ENCODE measurements at regions not wholly inside any gene's neighbourhood (a gene's known extent, or its start where the extent isn't known, plus 50 kb on each side); places are given as distances from the start of the nearest gene placed in this dataset.

DNA sequence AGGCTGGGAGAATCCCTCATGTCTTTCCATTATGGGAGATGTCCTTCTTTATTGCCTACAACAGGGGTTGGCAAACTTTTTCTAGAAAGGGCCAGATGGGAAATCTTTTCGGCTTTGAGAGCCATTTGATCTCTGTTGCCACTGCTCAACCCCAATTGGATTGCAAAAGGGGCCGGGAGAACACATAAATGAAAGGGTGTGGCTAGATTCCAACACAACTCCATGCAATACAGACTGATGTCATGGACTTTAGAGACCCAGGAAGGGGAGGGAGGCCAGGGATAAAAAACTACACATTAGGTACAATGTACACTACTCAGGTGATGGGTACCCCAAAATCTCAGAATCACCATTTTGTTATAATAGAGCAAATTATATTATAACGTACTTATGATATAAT is 97.6 kb upstream of the SIM2 start:
- no peaks in the 10 kb centered on the region for H3K27me3 ChIP-seq (ENCODE audit: control insufficient read depth in 1 of 2, insufficient read depth in 2 of 2, low read length in 1 of 2)
- intact Hi-C loops (cut with DNase I), result no loop called here

DNA sequence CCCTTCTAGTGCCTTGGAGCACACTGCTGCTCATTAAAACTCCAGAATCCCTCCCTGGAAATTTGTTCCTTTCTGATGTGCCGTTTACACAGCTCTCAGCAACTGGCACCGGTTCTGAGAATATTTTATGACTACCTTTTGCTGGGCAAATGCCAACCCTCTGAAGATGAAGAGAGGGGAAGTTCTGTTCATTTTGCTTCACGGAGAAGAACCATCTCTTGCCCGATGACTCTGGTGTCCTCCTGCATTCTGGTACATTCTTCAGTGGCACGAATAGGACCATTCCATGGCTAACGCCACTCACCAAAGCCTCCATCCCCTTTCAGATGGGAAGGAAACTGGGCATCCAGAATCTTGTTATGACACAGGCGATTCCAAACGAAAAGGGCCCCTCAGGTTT is 96.2 kb upstream of the SIM2 start:
- DNase-seq (no peak), ATAC-seq (ENCODE audit: low FRiP score) (no peak)
- intact Hi-C loops (cut with DNase I), result no loop called here
- Histone ChIP-seq H3K4me1 (ENCODE audit: control insufficient read depth in 1 of 2, insufficient read depth in 2 of 2, low read length in 2 of 2) (no peaks in the 10 kb centered on the region), H3K27me3 (ENCODE audit: control insufficient read depth in 1 of 2, insufficient read depth in 2 of 2, low read length in 1 of 2) (no peaks in the 10 kb centered on the region), H3K27ac (ENCODE audit: low read depth in 1 of 2, low read length in 2 of 2) (no peak overlapping the region), H3K9me3 (ENCODE audit: control insufficient read depth, low read length) (no peaks in the 10 kb centered on the region), H3K36me3 (ENCODE audit: control insufficient read depth in 1 of 2, insufficient read depth in 2 of 2, low read length in 1 of 2) (no peaks in the 10 kb centered on the region), H3K4me3 (ENCODE audit: low read length in 2 of 2) (no peak overlapping the region)
- WGBS, 2 donors, result 74 to 81% methylated on average over 8 of the region's 8 CpGs

More for the DNA sequence above, 97.6 kb upstream of the SIM2 start:
- no peak overlapping the region for H3K4me3 ChIP-seq (ENCODE audit: low read length in 2 of 2)
- H3K4me1 ChIP-seq (ENCODE audit: control insufficient read depth in 1 of 2, insufficient read depth in 2 of 2, low read length in 2 of 2), result no peaks in the 10 kb centered on the region
- ATAC-seq (ENCODE audit: low FRiP score) (no peak), DNase-seq (no peak)
- no peaks in the 10 kb centered on the region for H3K36me3 ChIP-seq (ENCODE audit: control insufficient read depth in 1 of 2, insufficient read depth in 2 of 2, low read length in 1 of 2)
- WGBS, 2 donors, result 52 to 55% methylated on average over 3 of the region's 3 CpGs
- no peak overlapping the region for H3K27ac ChIP-seq (ENCODE audit: low read depth in 1 of 2, low read length in 2 of 2)
- H3K9me3 ChIP-seq (ENCODE audit: control insufficient read depth, low read length), result no peaks in the 10 kb centered on the region

DNA sequence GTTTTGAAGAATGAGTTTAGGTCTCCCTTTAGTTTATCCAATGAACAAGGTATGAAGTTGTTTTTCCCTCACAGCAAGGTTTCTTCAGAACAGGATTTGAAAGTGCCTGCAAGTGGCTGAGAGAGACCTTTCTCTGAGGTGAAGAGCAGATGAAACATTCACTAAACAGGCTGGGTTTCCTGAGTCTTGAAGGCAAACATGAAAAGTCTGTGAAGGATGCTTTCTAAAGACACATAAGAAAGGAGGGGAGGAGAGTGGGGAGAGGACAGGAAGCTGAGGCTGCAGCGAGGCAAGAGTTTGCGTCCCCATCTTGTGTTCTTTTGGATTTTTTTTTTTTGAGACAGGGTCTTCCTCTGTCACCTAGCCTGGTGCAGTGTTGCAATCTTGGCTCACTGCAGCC is 95.7 kb upstream of the SIM2 start:
- ATAC-seq (ENCODE audit: low FRiP score) (no peak), DNase-seq (no peak)
- Histone ChIP-seq H3K36me3 (ENCODE audit: control insufficient read depth in 1 of 2, insufficient read depth in 2 of 2, low read length in 1 of 2) (no peaks in the 10 kb centered on the region), H3K27me3 (ENCODE audit: control insufficient read depth in 1 of 2, insufficient read depth in 2 of 2, low read length in 1 of 2) (no peaks in the 10 kb centered on the region), H3K9me3 (ENCODE audit: control insufficient read depth, low read length) (no peaks in the 10 kb centered on the region), H3K4me1 (ENCODE audit: control insufficient read depth in 1 of 2, insufficient read depth in 2 of 2, low read length in 2 of 2) (no peaks in the 10 kb centered on the region), H3K4me3 (ENCODE audit: low read length in 2 of 2) (no peak overlapping the region), H3K27ac (ENCODE audit: low read depth in 1 of 2, low read length in 2 of 2) (no peak overlapping the region)
- intact Hi-C loops (cut with DNase I), result no loop called here
- WGBS, 2 donors, result 47 to 51% methylated on average over 2 of the region's 2 CpGs

DNA sequence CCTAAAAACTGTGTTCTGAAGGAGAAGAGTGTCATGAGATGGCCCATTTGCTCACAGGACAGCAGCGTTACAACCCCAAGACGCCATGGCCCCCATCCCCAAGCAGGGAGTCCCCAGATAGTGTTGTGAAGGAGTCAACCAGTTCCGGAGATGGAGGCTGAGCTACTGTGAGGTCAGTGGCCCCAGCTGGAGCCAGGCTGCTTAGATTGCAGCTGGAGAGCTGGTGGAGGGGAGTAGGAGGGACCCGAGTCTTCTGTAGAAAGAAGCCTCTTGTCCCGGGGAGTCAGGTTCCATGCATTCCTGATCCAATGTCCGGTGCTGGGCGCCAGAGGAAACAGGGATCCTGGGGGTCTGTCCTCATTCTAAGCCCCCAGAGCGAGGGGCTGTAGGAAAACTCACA is 93.5 kb upstream of the SIM2 start:
- H3K4me1 ChIP-seq (ENCODE audit: control insufficient read depth in 1 of 2, insufficient read depth in 2 of 2, low read length in 2 of 2), result no peaks in the 10 kb centered on the region
- WGBS, 2 donors, result 51% methylated on average over 8 of the region's 8 CpGs
- DNase-seq, result no peak

DNA sequence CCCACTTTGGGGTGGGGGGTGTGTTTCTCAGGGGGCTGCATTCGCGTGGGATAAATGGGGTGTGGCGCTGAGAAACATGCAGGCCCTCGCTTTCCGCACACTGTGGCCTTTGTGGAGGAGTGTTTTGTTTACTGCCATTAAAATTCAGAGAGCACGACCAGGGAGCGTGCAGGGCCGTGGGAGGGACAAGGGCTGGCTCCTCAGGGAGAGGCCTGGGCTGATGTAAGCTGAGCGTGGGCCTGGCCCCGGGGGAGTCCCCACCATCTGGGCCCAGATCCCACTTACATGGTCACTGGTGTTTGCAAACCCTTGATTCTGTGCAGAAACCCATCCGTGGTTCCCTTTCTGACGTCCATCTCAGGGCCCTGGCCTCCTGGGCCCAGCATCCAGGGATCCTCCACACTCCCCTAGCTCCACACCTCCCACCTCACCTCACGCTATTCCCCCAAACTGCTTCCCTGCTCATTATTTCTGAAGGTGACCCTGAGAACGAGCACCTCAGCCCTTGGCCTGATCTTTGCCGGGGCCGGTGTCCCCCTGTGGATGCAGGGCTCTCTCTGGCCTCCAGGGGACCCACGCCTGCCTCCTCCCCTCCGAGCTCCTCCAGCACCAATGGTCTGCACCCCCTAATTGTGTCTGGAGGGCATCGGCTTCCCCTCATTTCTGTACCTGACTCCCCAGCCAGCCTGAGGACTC is 92.5 kb upstream of the SIM2 start:
- WGBS, 2 donors, result 53 to 61% methylated on average over 19 of the region's 19 CpGs

More for the DNA sequence above, 93.5 kb upstream of the SIM2 start:
- no peak overlapping the region for H3K4me3 ChIP-seq (ENCODE audit: low read length in 2 of 2)
- intact Hi-C loops (cut with DNase I), result no loop called here
- no peak for ATAC-seq (ENCODE audit: low FRiP score)
- peaks cover 3% of the 10 kb centered on the region for H3K9me3 ChIP-seq (ENCODE audit: control insufficient read depth, low read length)
- no peak overlapping the region for H3K27ac ChIP-seq (ENCODE audit: low read depth in 1 of 2, low read length in 2 of 2)
- H3K27me3 ChIP-seq (ENCODE audit: control insufficient read depth in 1 of 2, insufficient read depth in 2 of 2, low read length in 1 of 2), result no peaks in the 10 kb centered on the region
- H3K36me3 ChIP-seq (ENCODE audit: control insufficient read depth in 1 of 2, insufficient read depth in 2 of 2, low read length in 1 of 2), result no peaks in the 10 kb centered on the region

DNA sequence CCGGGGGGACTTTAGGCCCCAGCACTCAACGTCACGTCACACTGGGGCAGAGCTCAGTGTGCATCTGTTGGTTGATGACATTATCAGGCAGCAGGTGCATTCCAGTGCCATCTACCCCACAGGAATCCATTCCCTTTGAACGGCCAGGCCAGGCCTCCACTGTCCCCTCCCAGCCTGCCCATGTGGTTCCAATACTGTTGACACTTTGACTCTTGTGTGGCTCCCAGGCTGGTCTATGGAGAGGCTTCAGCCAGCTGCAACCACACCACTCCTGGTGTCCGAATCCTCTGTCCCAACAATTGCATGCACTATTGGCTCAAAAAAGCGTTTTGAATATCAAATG is 92.0 kb upstream of the SIM2 start:
- no peak for ATAC-seq (ENCODE audit: low FRiP score)
- intact Hi-C loops (cut with DNase I), result no loop called here
- no peaks in the 10 kb centered on the region for H3K36me3 ChIP-seq (ENCODE audit: control insufficient read depth in 1 of 2, insufficient read depth in 2 of 2, low read length in 1 of 2)
- H3K4me1 ChIP-seq (ENCODE audit: control insufficient read depth in 1 of 2, insufficient read depth in 2 of 2, low read length in 2 of 2), result no peaks in the 10 kb centered on the region
- H3K4me3 ChIP-seq (ENCODE audit: low read length in 2 of 2), result no peak overlapping the region
- H3K9me3 ChIP-seq (ENCODE audit: control insufficient read depth, low read length), result peaks cover 3% of the 10 kb centered on the region
- no peak for DNase-seq
- WGBS, 2 donors, result 73 to 83% methylated on average over 6 of the region's 6 CpGs
- H3K27me3 ChIP-seq (ENCODE audit: control insufficient read depth in 1 of 2, insufficient read depth in 2 of 2, low read length in 1 of 2), result no peaks in the 10 kb centered on the region
- no peak overlapping the region for H3K27ac ChIP-seq (ENCODE audit: low read depth in 1 of 2, low read length in 2 of 2)

More for the DNA sequence above, 92.5 kb upstream of the SIM2 start:
- no peaks in the 10 kb centered on the region for H3K27me3 ChIP-seq (ENCODE audit: control insufficient read depth in 1 of 2, insufficient read depth in 2 of 2, low read length in 1 of 2)
- intact Hi-C loops (cut with DNase I), result no loop called here
- DNase-seq (no peak), ATAC-seq (ENCODE audit: low FRiP score) (no peak)
- H3K4me1 ChIP-seq (ENCODE audit: control insufficient read depth in 1 of 2, insufficient read depth in 2 of 2, low read length in 2 of 2), result no peaks in the 10 kb centered on the region
- peaks cover 3% of the 10 kb centered on the region for H3K9me3 ChIP-seq (ENCODE audit: control insufficient read depth, low read length)
- no peak overlapping the region for H3K4me3 ChIP-seq (ENCODE audit: low read length in 2 of 2)
- H3K27ac ChIP-seq (ENCODE audit: low read depth in 1 of 2, low read length in 2 of 2), result no peak overlapping the region
- H3K36me3 ChIP-seq (ENCODE audit: control insufficient read depth in 1 of 2, insufficient read depth in 2 of 2, low read length in 1 of 2), result no peaks in the 10 kb centered on the region

DNA sequence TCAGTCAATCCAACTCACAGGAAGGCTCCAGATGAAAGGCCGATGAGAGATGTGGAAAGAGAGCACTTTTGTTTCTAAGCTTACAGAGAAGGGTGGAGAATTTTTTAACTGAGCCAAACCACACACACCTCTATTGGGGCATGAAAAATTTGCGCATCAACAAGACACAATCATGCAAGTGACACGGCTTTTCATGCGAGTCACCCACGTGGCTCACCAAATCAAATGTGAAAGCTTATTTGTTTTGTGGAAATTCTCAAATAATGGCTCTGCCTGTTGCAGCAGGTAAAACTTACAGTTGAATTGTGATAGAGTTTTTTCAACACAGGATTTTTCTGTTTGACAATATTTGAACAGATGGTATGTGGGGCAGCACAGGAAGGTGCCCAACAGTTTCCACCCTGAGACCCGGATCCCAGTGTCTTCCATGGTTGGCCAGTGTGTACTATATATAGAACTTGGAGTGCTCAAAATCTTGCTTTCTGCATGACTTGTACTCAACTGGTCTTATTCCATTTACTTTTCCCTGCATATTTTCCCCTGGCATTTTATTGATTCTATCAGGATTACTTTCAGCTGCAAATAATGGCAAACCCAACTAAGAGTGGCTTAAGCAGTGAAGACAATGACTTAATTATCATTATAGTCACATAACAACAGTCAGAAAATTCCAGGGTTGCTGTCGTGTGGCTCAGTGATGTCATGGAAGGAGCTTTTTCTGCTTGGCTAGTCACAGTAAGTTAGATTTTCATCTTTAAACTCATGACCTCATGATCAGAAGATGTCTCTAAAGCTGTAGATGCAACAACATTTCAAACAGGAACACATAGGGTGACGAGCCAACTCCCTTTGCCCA is 90.6 kb upstream of the SIM2 start:
- H3K27ac ChIP-seq (ENCODE audit: low read depth in 1 of 2, low read length in 2 of 2), result no peak overlapping the region
- no peak overlapping the region for H3K4me3 ChIP-seq (ENCODE audit: low read length in 2 of 2)
- no peak for ATAC-seq (ENCODE audit: low FRiP score)
- H3K4me1 ChIP-seq (ENCODE audit: control insufficient read depth in 1 of 2, insufficient read depth in 2 of 2, low read length in 2 of 2), result no peaks in the 10 kb centered on the region
- H3K36me3 ChIP-seq (ENCODE audit: control insufficient read depth in 1 of 2, insufficient read depth in 2 of 2, low read length in 1 of 2), result no peaks in the 10 kb centered on the region
- no peak for DNase-seq
- peaks cover 3% of the 10 kb centered on the region for H3K9me3 ChIP-seq (ENCODE audit: control insufficient read depth, low read length)
- intact Hi-C loops (cut with DNase I), result no loop called here
- WGBS, 2 donors, result 59 to 68% methylated on average over 8 of the region's 8 CpGs
- H3K27me3 ChIP-seq (ENCODE audit: control insufficient read depth in 1 of 2, insufficient read depth in 2 of 2, low read length in 1 of 2), result no peaks in the 10 kb centered on the region

DNA sequence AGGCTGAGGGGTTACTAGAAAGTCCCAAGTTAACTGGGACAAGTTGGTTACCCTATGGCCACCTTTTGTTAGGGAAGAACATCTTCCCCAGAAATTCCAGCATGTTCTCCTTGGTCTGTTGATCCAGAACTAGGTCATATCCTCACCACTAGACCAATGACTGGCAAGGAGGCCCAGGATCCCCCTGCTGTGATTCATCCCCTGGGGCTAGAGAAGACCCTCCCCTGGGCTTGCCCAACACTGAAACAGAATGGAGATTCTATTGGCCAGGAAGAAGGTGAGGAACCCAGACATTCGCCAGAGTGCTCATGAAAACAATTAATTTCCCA is 90.1 kb upstream of the SIM2 start:
- DNase-seq (no peak), ATAC-seq (ENCODE audit: low FRiP score) (no peak)
- Histone ChIP-seq H3K9me3 (ENCODE audit: control insufficient read depth, low read length) (peaks cover 4% of the 10 kb centered on the region), H3K27me3 (ENCODE audit: control insufficient read depth in 1 of 2, insufficient read depth in 2 of 2, low read length in 1 of 2) (no peaks in the 10 kb centered on the region), H3K36me3 (ENCODE audit: control insufficient read depth in 1 of 2, insufficient read depth in 2 of 2, low read length in 1 of 2) (no peaks in the 10 kb centered on the region), H3K4me1 (ENCODE audit: control insufficient read depth in 1 of 2, insufficient read depth in 2 of 2, low read length in 2 of 2) (no peaks in the 10 kb centered on the region), H3K27ac (ENCODE audit: low read depth in 1 of 2, low read length in 2 of 2) (no peak overlapping the region), H3K4me3 (ENCODE audit: low read length in 2 of 2) (no peak overlapping the region)
- WGBS, 2 donors, result 83 to 86% methylated on average over 1 of the region's 1 CpG
- intact Hi-C loops (cut with DNase I), result no loop called here

DNA sequence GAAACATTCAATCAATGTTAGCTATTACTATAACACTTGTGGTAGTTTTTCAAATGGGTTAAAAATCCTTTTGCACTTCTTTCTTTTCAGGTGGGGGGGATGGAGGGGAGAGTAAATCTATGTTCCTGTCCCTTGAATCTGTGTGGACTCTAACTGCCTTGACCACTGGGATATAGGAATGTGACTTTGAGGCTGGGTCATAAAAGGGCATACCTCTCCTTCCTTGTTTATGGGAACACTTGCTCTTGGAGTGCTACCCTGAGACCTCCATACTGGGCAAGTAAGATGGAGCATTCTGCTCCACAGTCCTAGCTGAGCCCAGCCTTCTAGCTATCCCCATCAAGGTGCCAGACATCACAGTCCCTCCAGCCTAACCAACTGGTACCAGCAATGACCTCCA is 89.3 kb upstream of the SIM2 start:
- Histone ChIP-seq H3K27me3 (ENCODE audit: control insufficient read depth in 1 of 2, insufficient read depth in 2 of 2, low read length in 1 of 2) (peaks cover 0 to 2% of the 10 kb centered on the region in 2 donors), H3K9me3 (ENCODE audit: control insufficient read depth, low read length) (peaks cover 6% of the 10 kb centered on the region), H3K36me3 (ENCODE audit: control insufficient read depth in 1 of 2, insufficient read depth in 2 of 2, low read length in 1 of 2) (no peaks in the 10 kb centered on the region), H3K4me3 (ENCODE audit: low read length in 2 of 2) (no peak overlapping the region), H3K4me1 (ENCODE audit: control insufficient read depth in 1 of 2, insufficient read depth in 2 of 2, low read length in 2 of 2) (no peaks in the 10 kb centered on the region), H3K27ac (ENCODE audit: low read depth in 1 of 2, low read length in 2 of 2) (no peak overlapping the region)
- intact Hi-C loops (cut with DNase I), result no loop called here
- DNase-seq, result no peak
- no peak for ATAC-seq (ENCODE audit: low FRiP score)

Data from aorta (tissue), 5 donors.